Omental fat pad (tissue), 3 donors: ENCODE measurements at regions not wholly inside any gene's neighbourhood (a gene's known extent, or its start where the extent isn't known, plus 50 kb on each side); places are given as distances from the start of the nearest gene placed in this dataset.

ENCODE experiments used
- ATAC-seq: fragments of 150-250 bp; one replicate; pipeline ENCODE4 v1.9.1; 2016; ENCODE audit warnings: mild to moderate bottlenecking, moderate library complexity; ENCODE audit not compliant: low FRiP score
- DNase-seq: peaks from one replicate; pipeline ENCODE4 v3.0.0-alpha.2; 2019; ENCODE audit warnings: low spot score
- TF ChIP-seq, protein P1 (sequence below), 3 donors: fragments of 450-650 bp; IDR thresholded peaks; one replicate each; pipeline ENCODE4 v1.5.1; 2016 to 2017; ENCODE audit warnings: antibody characterized with exemption in 3 of 3, mild to moderate bottlenecking in 3 of 3, moderate library complexity in 2 of 3

DNA sequence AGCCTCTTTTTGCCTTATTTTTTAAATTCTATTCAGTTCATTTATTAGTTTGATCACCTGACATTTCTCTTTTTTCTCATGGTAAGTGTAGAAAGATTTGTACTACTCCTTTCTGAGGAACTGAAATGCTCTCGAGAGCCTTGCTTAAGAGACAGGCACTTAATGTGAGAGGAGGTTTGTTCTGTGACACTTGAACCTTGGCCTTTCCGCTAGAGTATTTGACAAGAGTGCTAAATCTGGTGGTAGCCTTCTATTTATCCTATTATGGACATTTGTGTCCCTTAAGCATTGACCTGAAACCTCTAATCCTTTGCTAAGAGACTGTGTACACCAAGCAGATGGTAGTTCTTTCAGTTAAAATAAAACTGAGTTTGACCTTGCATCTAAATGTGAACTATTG, 805.0 kb upstream of the PTPRD start:
- TF ChIP-seq, protein P1, sequence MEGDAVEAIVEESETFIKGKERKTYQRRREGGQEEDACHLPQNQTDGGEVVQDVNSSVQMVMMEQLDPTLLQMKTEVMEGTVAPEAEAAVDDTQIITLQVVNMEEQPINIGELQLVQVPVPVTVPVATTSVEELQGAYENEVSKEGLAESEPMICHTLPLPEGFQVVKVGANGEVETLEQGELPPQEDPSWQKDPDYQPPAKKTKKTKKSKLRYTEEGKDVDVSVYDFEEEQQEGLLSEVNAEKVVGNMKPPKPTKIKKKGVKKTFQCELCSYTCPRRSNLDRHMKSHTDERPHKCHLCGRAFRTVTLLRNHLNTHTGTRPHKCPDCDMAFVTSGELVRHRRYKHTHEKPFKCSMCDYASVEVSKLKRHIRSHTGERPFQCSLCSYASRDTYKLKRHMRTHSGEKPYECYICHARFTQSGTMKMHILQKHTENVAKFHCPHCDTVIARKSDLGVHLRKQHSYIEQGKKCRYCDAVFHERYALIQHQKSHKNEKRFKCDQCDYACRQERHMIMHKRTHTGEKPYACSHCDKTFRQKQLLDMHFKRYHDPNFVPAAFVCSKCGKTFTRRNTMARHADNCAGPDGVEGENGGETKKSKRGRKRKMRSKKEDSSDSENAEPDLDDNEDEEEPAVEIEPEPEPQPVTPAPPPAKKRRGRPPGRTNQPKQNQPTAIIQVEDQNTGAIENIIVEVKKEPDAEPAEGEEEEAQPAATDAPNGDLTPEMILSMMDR (IDR thresholded peaks at IDR 0.05): no peak
- ATAC-seq (no peak), DNase-seq (no peak)

DNA sequence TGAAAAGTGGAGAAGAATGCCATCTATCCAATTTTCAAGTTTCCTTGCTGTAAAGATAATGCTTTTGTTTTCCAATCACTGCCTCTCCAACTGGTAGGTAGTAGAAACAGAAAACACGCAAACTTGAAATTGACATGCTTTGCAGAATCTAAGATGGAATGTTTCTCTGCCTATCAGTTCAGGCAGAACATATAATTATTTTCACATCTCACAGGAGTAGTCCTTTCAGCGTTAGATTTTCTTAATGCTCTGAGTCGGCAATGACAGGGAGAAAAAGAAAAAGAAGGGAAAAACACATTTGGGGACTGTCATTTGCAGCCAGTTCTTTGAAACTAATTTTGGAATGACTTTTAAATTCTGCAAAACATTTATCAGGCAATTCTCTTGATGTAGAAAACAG, 818.7 kb upstream of the PTPRD start:
- ATAC-seq: no peak
- DNase-seq: no peak
- TF ChIP-seq, protein P1 (IDR thresholded peaks at IDR 0.05): no peak

GRCh38 chr9:11432361-11432760, 819.6 kb upstream of the PTPRD start:
- DNase-seq (no peak), ATAC-seq (no peak)
- TF ChIP-seq, protein P1 (IDR thresholded peaks at IDR 0.05): no peak

DNA sequence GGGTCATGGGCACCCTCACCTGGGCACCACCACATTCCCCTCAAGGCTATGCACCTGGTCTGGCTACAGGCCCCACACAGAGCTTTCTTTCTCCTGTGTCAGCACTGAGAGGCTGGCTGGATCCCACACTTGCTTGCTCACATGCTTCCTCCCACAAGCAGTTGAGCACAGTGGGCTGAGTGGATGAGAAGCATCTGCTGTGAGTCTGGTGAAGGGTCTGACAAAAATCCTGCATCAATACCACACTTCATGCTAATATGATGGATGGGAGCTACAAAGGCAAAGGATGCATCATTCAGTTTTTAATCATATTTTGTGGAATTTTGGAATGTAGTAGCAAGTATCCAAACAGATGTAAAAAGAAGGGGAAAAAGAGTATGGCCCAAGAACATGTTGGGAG, 830.8 kb upstream of the PTPRD start:
- ATAC-seq (no peak), DNase-seq (no peak)
- TF ChIP-seq, protein P1 (IDR thresholded peaks at IDR 0.05): no peak

DNA sequence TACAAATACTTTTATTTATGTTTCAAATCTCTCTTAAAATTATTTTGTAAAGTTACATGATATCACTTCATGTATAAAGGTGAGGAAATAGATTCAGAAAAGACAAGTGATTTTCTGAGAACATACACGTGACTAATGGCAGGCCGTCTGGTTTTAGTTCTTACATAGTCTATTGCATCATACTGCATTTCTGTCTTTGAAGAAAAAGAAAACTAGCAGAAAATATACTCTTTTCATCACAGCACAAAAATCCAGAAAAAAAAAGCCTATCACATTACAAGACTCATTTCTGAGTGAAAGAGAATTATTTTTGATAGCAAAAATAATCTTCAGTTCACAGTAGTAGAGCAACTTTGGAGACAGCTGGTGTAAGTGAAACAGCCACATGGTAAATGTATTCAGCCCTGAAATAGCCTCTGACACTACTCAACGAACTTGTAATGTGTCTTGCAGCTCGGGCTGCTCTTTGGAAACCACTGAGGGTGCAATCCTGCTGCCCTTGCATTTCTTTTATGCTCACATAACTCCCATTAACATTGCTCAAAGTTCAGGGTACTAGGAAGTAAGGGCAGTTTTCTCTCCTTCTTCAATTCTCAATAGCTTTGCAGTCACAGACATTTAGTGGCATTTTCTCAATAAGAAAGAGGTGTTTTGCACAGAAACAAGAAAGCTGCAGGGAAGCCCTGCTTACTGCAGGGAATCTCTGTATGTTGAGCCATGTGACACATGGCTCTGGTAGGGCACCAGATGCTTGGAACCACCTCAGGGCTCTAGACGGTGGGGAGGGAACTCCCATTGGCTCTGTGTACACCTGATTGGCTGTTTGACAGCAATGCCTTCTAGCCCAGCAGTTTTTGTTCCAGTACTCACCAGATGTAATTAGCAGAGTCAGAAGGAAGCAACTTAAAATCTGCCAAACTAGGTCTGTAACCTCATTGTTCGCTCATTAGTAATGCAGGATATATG, 845.3 kb upstream of the PTPRD start:
- ATAC-seq: no peak
- TF ChIP-seq, protein P1 (IDR thresholded peaks at IDR 0.05): no peak
- no peak for DNase-seq

DNA sequence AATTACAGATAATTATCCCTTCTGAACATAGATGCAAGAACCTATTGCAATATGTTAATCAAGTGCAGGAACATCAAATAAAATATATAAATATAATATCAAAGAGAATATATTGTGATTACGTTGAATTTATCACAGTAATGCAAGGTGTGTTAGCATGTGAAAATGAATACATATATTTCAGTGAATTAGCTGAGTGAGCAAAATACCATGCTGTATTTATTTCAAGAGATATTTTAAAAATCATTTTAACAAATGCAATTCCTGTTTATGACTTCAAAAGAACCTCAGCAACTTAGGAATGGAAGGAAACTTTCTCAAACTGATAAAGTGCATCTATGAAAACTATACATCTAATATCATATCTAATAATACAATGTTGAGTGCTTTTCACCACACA, 856.9 kb upstream of the PTPRD start:
- ATAC-seq: no peak
- no peak for DNase-seq
- TF ChIP-seq, protein P1 (IDR thresholded peaks at IDR 0.05): no peak

DNA sequence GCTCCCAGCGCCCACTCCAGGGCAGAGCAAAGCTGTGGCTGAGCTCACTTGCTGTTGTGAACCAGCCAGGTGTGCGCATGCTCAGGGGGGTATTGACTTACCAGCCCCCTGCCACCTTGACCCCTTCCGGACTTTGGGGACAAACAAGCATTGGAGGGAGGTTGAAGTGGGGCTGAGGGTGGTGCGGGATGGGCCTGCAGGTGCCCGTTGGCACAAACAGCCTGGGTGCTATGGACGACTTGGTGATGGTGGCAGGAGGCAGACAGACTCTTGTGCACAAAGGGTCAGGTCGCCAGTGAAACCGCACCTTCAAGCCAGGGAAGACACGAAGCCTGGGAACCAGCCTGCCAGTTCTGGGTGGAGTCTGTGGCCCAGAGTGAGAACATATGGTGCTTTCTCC, 858.5 kb upstream of the PTPRD start:
- DNase-seq (no peak), ATAC-seq (no peak)
- TF ChIP-seq, protein P1 (IDR thresholded peaks at IDR 0.05): no peak
